ENCODE measurements at regions not wholly inside any gene's neighbourhood (a gene's known extent, or its start where the extent isn't known, plus 50 kb on each side); places are given as distances from the start of the nearest gene placed in this dataset.

DNA sequence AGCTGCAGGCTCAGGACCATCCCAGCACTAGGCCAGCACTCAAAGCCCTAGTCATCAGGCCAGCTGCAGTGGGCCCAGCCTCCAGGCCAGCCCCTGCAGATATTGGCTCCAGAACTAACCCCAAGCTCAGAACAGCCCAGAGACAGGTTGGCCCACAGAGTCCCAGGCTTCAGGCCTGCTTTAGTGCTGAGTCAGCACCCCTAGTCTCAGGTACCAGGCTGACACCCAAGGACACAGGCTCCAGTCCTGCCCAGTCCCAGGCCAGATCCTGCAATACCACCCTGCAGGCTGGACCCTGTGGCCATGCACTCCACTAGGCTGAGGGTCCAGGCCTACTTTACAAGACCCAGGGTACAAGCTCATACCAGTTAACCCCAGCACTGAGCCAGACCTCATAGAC, 234.4 kb upstream of the GPRIN3 start:
- TF ChIP-seq, protein P1, sequence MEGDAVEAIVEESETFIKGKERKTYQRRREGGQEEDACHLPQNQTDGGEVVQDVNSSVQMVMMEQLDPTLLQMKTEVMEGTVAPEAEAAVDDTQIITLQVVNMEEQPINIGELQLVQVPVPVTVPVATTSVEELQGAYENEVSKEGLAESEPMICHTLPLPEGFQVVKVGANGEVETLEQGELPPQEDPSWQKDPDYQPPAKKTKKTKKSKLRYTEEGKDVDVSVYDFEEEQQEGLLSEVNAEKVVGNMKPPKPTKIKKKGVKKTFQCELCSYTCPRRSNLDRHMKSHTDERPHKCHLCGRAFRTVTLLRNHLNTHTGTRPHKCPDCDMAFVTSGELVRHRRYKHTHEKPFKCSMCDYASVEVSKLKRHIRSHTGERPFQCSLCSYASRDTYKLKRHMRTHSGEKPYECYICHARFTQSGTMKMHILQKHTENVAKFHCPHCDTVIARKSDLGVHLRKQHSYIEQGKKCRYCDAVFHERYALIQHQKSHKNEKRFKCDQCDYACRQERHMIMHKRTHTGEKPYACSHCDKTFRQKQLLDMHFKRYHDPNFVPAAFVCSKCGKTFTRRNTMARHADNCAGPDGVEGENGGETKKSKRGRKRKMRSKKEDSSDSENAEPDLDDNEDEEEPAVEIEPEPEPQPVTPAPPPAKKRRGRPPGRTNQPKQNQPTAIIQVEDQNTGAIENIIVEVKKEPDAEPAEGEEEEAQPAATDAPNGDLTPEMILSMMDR (IDR thresholded peaks at IDR 0.05; ENCODE audit: insufficient read depth, low read length): no peak
- no peak for TF ChIP-seq GABPA (IDR thresholded peaks at IDR 0.05; ENCODE audit: low read depth)
- TF ChIP-seq SPI1 (IDR thresholded peaks at IDR 0.05; ENCODE audit: borderline replicate concordance, low read depth): no peak
- TF ChIP-seq POLR2AphosphoS5 (IDR thresholded peaks at IDR 0.05; ENCODE audit: low read depth): no peak
- TF ChIP-seq, protein P2, sequence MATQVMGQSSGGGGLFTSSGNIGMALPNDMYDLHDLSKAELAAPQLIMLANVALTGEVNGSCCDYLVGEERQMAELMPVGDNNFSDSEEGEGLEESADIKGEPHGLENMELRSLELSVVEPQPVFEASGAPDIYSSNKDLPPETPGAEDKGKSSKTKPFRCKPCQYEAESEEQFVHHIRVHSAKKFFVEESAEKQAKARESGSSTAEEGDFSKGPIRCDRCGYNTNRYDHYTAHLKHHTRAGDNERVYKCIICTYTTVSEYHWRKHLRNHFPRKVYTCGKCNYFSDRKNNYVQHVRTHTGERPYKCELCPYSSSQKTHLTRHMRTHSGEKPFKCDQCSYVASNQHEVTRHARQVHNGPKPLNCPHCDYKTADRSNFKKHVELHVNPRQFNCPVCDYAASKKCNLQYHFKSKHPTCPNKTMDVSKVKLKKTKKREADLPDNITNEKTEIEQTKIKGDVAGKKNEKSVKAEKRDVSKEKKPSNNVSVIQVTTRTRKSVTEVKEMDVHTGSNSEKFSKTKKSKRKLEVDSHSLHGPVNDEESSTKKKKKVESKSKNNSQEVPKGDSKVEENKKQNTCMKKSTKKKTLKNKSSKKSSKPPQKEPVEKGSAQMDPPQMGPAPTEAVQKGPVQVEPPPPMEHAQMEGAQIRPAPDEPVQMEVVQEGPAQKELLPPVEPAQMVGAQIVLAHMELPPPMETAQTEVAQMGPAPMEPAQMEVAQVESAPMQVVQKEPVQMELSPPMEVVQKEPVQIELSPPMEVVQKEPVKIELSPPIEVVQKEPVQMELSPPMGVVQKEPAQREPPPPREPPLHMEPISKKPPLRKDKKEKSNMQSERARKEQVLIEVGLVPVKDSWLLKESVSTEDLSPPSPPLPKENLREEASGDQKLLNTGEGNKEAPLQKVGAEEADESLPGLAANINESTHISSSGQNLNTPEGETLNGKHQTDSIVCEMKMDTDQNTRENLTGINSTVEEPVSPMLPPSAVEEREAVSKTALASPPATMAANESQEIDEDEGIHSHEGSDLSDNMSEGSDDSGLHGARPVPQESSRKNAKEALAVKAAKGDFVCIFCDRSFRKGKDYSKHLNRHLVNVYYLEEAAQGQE (IDR thresholded peaks at IDR 0.05; ENCODE audit: insufficient replicate concordance, low read depth): no peak
- Histone ChIP-seq H3K4me3 (replicated peaks; ENCODE audit: insufficient read depth, low read length) (no peak overlapping the region), H3K27ac (replicated peaks) (no peak overlapping the region), H3K27me3 (ENCODE audit: insufficient read depth, poor library complexity, severe bottlenecking) (no peaks in the 10 kb centered on the region)
- no peak for DNase-seq (ENCODE audit: low read depth in 1 of 2, low spot score in 1 of 2)

DNA sequence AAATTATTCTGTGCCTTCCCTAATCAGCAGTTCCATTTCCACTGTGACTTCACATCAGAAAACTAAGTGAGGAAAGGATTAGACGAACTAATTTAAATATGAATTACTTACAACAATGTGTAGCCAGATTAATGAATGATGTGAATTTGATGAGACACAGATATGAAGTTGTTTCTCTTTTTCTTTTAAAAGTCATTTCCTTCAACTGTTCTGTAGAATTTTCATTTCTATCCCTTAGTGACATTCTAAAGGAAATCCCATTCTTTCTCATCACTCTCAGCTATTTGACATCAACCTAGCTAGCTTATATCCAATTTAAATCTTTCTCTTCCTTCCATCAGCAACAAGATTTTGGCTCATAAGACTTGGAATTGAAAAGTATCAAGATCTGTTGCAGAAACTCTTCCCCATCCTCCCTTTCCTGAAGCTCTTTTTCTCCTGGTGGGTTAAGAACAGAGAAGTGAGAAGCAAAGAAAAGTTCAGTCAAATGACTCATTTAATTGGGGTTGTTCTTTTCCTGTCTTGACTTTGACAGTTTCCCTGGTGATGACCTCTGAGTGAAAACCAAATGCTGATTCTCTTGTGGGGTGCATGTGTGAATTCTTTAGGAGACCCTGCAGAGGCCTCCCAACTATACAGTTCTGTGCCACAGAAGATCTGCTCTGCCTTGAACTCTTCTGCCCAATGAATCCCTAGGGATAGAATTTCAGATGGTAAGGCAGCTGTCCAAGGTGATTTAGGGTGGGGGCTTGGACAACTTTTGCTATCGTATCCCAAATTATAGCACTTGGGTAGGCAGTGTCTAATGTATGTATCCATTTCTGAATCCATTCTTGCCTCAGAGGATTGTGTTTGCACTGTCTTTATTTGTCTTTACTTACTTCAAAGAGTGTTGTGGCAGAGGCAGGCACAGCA, 232.5 kb upstream of the GPRIN3 start:
- no peak for DNase-seq (ENCODE audit: low read depth in 1 of 2, low spot score in 1 of 2)
- TF ChIP-seq GABPA (IDR thresholded peaks at IDR 0.05; ENCODE audit: low read depth): no peak
- no peak for TF ChIP-seq POLR2AphosphoS5 (IDR thresholded peaks at IDR 0.05; ENCODE audit: low read depth)
- TF ChIP-seq, protein P1 (IDR thresholded peaks at IDR 0.05; ENCODE audit: insufficient read depth, low read length): no peak
- TF ChIP-seq, protein P2 (IDR thresholded peaks at IDR 0.05; ENCODE audit: insufficient replicate concordance, low read depth): peak; percentile 18
- H3K27ac ChIP-seq (replicated peaks): no peak overlapping the region
- no peak overlapping the region for H3K4me3 ChIP-seq (replicated peaks; ENCODE audit: insufficient read depth, low read length)
- no peaks in the 10 kb centered on the region for H3K27me3 ChIP-seq (ENCODE audit: insufficient read depth, poor library complexity, severe bottlenecking)

DNA sequence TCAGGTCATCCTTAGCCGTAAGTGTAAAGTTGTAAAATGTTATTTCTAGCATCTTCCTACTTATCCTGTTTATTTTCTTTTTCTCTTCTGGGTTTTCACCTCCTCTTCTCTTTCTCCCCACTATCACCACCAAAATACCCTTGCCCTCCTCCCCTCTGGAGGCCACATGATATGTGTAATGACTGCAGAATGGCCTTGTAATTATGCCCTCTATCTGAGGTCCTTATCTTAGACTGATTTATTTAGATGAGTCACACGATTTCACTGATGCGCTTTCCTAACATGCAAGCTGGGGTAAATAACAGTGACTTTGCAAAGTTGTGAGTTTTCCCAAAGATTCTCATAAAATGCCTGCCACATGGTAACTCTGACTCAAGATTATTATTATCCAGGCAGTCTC, 231.8 kb upstream of the GPRIN3 start:
- no peaks in the 10 kb centered on the region for H3K27me3 ChIP-seq (ENCODE audit: insufficient read depth, poor library complexity, severe bottlenecking)
- no peak overlapping the region for H3K27ac ChIP-seq (replicated peaks)
- no peak overlapping the region for H3K4me3 ChIP-seq (replicated peaks; ENCODE audit: insufficient read depth, low read length)
- TF ChIP-seq, protein P2 (IDR thresholded peaks at IDR 0.05; ENCODE audit: insufficient replicate concordance, low read depth): no peak
- TF ChIP-seq POLR2AphosphoS5 (IDR thresholded peaks at IDR 0.05; ENCODE audit: low read depth) (no peak), SPI1 (IDR thresholded peaks at IDR 0.05; ENCODE audit: borderline replicate concordance, low read depth) (no peak), GABPA (IDR thresholded peaks at IDR 0.05; ENCODE audit: low read depth) (no peak)
- TF ChIP-seq, protein P1 (IDR thresholded peaks at IDR 0.05; ENCODE audit: insufficient read depth, low read length): no peak
- DNase-seq (ENCODE audit: low read depth in 1 of 2, low spot score in 1 of 2): no peak

Measured in HL-60 (cell line).